GM21737 (cell line): ENCODE measurements at regions not wholly inside any gene's neighbourhood (a gene's known extent, or its start where the extent isn't known, plus 50 kb on each side); places are given as distances from the start of the nearest gene placed in this dataset.
"Not testable (repeated sequence)": the region's sequence is repeated elsewhere in the genome, so short reads cannot be mapped to it uniquely, and the experiment has no call there.

ENCODE experiments used
- ATAC-seq: cut with Tn5 transposase; IDR thresholded peaks from one replicate; pipeline ENCODE4 v1.9.1; 2021; ENCODE audit warnings: mild to moderate bottlenecking, moderate library complexity; ENCODE audit not compliant: unreplicated experiment

DNA sequence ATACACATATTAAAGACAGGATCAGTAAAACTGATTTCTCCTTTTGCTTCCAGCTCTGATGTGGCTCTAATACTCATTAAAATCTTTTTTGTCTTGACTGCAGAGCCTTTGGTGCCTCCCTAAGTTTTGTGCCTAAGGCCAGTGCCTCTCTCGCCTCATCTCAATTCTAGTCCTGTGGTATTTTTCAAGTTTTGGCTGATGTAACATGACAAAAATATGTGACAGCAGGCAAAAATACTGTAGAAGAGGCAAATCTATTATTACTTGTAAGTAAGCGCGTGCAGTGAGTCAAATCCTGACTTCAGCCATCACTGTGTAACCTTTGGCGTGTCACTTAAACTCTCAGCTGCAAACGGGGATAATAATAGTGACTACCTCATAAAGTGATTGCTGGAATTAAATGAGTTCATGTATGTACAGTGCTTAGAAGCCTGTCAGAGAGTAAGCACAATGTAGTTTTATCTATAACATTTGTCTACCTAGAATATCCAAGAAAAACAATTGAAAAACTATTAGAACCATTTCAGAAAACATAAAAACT is 74.0 kb downstream of the MAB21L3 start:
- ATAC-seq, result no peak

DNA sequence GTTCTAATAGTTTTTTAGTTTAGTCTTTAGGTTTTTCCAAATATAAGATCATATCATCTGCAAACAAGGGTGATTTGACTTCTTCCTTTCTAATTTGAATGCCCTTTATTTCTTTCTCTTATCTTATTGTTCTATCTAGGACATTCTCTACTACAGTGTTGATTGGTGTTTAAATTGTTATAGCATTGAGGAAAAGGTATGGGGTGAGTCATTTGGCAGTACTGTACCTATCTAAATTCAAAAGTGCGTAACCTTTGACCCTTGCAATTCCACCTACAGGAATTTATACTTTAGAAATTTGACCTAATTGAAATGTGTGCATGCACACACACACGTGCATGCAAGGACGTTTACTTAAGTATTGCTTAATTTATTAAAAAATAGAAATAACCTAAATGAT is 78.3 kb downstream of the MAB21L3 start:
- no peak for ATAC-seq

DNA sequence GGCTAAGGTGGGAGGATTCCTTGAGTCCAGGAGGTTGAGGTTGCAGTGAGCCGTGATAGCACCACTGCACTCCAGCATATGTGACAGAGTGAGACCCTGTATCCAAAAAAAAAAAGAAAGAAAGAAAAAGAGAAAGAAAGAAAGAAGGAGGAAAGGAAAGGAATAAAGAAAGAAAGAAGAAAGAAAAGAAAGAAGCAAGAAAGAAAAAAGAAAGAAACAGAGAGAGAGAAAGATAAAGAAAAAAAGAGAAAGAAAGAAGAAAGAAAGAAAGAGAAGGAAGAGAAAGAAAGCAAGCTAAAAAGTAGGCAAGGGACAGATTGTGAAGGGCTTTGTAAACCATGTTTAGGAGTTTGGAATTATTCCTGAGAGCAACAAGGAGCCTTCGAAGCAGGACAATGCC is 80.1 kb downstream of the MAB21L3 start:
- no peak for ATAC-seq

DNA sequence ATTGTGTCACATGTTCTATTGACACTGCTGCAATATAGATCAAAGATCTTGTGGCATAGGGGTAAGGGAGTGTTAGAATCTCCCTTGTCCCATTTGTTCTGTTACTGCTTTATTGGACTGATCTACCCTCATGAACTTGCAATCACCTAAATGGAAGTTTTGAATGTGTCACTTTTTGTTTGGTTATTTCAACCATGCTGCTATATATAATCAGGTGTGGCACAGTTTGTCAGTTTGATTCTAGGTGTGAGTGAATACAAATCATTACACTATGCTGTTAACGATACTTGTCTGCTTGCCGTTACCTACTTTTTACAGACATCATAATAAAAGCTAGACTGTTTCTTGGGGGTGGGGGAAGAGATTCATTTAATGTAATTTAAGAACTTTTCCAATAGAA is 82.6 kb downstream of the MAB21L3 start:
- ATAC-seq, result no peak

DNA sequence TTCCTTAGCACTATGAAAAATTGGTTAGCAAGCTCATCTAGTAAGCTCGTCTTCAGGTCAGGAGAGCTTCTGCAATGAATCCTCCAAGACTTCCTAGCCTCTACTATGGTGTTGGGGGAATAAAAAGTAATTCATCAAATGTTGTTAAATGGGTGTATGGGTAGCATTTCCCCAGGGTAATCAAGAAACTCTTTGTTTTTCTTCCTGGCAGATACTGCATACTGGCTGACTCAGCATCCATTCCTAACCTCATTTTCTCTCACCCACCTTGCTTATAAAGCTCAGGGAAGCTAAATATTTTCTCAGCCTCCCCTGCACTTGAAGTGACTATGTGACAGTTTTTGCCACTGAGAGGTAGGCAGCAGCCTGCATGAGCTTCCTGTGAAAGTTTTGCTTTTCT is 83.4 kb downstream of the MAB21L3 start:
- ATAC-seq, result no peak

DNA sequence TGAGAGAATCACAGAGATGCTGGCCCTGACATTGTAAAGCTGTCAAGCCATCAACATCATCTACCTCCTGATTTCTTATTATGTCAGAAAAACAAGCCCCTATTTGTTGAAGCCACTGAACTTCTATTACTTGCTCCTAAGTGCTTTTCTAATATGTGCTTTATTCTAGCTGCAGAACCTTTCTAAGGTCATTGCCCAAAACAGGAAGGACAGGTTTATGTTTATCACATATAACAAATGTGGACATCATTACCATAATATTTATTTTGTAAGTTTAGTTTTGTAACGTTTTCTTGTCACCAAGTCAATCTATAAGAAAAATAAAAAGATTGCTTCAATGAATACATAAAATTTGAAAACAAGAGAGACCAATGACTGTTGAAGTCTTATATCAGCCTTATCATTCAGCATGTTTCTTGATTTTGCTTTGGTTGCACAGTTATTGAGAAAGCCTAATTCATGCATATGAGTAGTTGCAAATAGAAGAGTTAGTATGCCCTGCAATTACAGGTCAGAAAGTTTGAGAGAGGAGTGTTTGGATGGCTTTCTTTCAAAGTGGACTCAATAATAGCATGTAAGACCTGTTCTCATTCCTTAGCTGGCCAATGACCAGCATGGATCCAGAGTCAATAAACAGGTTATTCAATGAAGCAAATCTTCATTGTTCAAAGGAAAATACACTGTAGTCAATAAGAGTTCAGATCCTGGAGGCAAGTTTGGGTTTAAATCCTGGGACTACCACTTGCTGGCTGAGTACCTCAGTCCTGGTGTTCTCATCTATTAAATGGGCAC is 84.1 kb downstream of the MAB21L3 start:
- no peak for ATAC-seq

DNA sequence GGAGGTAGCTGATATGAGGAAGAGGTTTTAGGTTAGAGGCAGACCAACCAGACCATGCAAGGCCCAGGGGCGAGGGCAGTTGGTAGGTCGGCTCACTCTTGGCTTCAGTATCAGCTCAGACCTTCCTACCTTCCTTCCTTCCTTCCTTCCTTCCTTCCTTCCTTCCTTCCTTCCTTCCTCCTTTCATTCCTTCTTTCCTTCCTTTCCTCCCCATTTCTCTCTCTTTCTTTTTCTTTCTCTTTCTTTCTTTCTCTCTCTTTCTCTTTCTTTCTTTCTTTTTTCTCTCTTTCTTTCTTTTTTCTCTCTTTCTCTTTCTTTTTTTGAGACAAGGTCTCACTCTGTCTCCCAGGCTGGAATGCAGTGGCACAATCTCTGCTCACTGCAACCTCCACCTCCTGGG is 89.1 kb downstream of the MAB21L3 start:
- ATAC-seq, result not testable (repeated sequence)

DNA sequence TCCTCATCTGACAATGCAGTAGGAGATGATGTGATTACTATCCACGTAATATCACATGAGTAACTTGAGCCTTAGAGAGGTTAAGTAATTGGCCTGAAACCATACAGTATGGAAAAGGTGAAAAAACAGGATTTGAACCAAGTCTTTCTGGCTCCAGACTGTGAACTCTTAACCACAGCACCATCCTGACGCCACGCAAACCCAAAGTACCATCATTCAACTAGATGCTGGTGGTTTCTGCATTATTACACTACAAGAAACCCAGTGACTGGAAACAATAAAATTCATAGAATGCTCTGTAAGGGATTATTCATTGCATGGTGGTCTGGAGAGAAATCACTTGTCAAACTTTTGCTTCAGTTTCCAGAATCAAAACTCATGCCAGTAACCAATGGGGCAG is 90.7 kb downstream of the MAB21L3 start:
- ATAC-seq, result no peak

DNA sequence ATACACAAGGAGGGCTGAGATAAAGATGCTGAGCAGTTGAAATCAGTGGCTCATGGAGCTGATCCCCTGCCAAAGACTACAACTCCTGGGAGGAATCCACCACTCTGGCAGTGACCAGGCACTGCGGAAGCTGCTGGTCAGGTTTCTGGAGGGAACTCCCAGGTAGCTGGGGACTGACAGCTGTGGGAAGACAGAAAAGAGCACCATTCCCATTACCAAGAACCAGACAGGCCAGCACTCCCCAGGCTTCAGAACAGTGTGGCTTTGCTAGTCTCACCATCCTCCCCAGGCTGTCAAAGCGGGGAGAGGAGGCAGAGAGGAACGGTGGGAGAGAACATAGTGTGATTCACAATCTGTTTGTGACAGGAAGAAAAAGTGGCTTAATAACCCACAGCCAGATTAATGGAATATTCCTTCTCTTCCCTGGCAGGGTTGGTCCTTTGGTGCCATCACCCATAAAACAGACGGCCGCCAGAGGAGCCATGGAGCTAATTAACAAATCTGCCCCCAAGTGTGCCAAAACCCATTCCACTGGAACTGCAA is 92.1 kb downstream of the MAB21L3 start:
- ATAC-seq, result no peak

DNA sequence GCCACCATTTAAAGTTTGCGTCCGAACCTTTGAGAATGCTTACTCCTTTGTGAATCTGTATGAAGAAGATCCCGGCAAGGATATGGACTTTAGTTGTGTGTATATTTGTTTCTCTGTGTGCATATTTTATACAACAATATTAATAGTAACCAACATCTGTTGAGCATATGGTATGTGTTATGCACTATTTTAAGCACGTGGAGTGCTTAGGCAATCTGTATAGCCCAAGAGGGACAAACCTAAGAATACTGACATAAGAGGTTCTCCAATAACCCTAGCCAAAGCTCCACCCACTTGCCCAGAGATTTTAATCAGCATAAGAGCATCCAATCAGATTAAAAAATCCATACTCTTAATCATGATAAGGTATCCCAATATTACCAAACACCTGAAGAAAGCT is 92.7 kb downstream of the MAB21L3 start:
- ATAC-seq, result no peak

DNA sequence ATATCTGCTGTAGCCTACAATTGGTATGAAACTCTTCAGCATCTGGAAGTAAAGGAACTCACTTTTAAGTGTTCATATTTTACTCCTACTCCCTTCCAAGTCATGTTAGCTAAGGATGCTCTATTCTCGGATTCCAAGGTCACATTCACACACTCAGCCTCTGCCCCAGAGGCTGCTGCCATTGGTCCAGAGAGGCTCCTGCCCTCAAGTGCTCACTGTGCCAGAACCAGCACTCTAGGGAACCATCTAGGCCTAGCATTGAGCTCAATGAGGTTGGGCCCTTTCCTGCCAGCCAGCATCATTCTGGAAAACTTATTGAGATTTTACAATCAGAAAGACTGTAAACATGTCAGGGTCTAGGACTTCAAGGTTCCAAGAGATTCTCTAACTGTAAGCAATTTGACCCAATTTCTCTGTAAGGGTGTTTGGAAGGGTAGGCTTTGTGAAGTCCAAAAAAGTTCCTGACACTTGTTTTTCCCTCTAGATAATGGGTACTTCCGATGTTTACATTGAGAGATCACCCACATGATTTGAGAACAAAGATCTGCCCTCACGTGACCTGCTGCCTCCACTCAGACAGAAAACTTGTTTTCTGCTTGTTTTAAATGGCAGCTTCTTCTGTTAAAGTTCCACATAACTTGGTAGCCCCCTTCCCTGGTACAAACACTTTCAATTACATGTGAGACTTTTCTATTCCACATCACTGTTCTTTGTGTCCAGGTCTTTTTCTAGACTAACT is 94.9 kb downstream of the MAB21L3 start:
- no peak for ATAC-seq

DNA sequence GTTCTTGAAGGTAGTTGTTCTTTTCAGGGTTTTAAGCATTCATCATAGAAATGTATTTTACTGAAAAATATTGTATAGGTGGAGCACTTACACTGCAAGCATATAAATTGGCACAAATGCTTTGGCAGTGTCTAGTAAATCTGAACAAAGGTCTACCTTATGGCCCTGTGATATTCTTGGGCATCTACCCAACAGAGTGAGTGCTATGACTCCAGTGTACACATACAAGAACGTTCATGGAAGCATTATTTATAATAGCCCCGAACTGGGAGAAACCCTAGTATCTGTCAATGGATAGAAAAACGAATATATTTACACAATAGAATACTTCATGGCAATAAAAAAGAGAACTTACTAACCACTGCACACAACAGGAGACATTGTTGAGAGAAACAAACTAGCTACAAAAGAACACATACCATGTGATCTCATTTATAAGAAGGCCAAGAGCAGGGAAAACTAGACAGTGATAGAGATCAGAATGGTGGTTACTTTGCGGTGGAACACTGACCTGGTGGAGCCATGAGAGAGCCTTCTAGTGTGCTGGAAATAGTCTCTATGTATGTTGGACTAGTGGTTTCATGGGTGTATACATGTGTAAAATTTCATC is 96.0 kb downstream of the MAB21L3 start:
- ATAC-seq, result no peak

DNA sequence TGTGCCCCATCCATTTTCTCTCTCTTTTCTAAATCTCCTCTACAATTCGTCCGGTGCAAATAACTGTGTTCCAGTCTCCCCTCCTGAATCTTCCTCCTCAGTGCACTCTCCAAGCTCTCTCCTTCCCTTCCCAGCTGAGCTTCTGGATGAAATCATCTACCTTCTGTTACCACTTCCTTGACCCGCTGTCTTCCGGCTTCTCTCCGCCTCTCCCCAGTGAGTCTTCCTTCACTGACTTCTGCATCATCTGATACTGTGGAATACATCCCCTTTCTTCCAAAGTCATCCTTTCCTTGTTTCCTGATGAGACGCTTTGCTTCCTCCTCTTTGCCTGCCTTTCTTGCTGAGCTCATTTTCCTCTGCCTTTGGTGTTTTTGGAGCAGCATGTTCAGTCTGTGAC is 96.9 kb downstream of the MAB21L3 start:
- ATAC-seq, result no peak

DNA sequence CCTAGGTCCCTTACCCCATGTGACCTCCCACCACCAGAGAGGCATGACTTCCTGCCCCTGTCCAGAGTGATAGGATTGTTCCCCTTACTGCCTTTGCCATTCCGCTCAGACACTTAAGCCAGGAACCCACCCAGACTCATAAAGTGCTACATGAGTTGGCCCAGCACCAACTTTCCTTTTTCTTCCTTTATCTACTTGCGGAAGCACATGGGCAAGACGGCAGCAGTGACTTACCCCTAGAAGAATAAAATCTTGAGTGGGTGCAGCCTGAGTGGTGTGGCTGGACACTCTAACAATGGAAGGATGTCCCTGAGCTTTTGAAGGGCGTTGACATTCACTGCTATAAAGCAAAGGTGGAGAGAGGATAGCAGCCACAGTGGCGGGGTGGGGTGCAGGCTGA is 100.1 kb downstream of the MAB21L3 start:
- no peak for ATAC-seq

DNA sequence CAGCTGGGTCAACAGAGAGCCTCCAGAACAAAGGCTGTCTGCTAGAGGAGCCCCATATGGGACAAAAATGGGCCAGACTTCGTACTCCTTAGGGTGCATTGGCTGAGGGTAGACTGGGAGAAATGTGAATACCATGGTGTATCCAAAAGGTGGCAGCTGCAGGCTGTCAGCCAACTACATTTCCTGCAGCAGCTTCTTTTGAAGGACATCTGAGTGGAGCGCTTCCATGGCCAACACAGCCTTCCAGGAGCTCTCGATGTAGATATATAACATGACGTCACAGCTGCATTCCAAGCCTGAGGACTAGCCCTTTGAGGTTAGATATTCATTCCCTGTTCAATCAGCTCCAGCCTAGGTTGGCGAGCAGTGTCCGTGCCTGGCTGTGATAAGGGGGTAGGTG is 107.7 kb downstream of the MAB21L3 start:
- ATAC-seq, result no peak

DNA sequence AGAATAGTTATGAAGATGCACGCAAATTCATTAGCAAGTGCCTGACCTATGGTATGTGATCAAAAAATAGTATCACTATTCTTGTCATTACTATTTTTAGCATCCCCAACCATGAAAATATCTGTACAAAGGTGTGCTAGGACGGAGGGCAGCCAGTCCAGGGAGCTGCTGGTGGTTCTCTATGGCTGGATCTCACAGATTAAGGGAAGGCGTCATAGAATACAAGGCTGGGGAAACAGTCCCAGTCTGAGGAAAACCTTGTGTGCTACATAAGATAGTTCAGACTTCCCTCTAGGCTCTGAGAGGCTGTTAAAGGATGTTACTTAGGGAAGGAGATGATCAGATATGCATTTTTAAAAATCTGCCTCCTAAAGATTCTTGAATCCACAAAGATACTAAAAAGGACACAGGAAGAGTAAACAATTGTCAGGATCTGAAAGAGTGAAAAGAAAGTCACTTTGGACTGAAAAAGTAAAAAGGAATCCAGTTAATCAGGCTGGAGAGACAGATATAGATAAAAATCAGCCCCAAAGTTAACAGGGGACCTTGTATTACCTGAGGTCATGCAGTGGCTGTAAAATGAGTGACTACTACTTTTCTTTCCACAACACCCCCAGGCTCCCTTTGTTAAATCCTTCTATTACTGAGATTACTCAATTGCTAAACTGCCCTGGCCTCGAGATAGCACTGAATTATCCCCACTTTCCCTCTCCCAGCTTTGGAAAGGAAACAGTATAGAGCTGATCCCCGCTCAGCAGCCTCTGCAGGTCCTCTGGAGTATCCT is 108.6 kb downstream of the MAB21L3 start:
- no peak for ATAC-seq

DNA sequence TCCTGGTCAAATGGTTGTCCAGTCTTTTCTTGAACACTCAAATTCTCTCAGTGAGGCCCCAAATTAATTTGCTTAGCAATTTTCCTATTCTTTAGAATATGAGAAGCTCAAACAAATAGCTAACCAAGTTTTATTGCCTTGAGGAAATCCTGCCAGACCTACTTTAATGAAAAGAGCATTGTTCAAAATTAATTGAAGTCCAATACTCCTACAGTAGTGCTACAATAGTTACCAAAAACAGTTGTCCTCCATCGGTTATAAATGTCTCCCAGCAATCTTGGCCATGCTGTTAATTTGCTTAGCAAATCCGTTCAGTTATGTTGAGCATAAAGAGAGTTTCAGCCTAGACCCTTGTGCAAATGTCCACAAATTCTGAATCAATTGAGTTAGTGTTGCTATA is 112.9 kb downstream of the MAB21L3 start:
- ATAC-seq, result no peak

DNA sequence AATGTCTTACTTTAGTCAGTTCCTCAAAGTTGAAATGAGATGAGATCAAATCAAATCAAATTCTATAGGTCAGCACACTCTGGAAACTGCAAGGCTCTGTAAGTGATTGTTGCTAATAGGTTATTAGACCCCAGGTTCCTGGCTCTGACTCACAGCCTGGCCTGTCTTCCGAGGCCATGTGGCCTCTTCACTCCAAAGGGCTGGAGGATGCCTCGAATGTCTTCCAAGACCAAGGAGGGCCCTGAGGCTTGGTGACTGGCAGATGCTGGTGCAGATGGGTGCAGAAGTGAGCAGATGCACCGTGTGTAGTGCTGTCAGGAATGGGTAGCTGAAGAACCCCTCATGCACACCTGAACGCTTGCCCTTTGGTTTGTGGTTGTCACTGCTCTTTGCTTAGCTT is 113.4 kb downstream of the MAB21L3 start:
- ATAC-seq, result no peak

DNA sequence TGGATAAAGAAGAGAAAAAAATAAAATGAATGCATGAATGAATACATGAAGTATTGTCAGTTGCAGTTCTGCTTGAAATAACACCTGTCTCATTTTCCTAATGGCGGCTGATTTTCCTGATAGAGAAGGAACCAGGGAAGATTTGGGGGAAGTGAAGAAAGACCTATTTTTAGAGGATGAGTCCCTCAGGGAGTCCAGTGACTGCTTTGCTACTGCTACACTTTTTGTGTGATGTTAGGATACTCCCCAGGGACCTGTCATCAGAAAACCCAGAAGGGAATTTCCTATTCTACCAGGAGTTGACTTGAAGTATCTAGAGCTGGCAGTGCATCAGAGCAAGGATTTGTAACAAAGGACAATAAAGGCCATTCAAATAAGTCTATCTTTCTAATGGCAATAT is 114.8 kb downstream of the MAB21L3 start:
- ATAC-seq, result no peak

DNA sequence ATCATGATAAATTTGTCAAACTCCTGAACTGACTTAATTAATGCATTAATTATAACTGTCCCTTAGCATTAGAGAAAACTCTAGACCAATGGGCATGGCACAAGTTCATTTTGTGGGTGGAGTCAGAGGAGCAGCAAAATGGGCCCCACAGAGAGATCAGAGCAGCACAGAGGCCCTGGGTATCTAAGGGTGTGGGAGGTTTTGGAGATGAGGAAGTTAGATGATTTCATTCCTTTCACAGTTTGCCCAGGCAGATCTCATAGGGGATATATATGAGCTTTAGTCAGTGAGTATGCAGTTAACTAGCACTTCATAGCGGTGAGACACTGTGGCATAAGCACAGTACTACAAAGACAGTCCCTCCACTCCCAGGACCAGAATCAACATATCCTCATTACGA is 117.3 kb downstream of the MAB21L3 start:
- ATAC-seq, result no peak

DNA sequence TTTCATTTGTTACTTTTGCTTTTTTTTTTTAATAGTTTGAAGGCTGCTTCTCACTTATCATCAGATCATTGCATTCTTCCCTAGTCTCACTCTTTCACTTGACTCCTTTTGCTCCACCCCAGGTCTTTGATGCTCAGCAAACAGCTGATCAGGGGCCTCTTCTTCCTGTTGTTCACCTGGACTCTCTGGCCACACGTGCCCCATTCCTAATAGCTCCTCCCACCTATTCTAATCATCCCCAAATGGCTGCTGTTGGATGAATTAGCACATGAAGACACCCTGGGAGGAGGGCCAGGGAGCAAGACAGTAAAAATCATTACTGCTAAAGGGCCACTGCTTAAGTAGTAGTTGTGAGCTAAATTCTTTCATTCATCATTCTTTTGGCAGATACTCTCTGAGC is 119.5 kb downstream of the MAB21L3 start:
- no peak for ATAC-seq
